Karpas-422 (cell line): ENCODE measurements at regions not wholly inside any gene's neighbourhood (a gene's known extent, or its start where the extent isn't known, plus 50 kb on each side); places are given as distances from the start of the nearest gene placed in this dataset.

Experiments
- DNase-seq: peaks from one replicate; pipeline ENCODE4 v3.0.0-alpha.2; 2015
- H2AFZ ChIP-seq: fragments of 200-600 bp; sonication (generic); 2 replicates; pipeline ENCODE4 v1.6.1; 2014; ENCODE audit warnings: antibody characterized with exemption, low read length, mixed read lengths
- H3K27ac ChIP-seq: fragments of 200-600 bp; sonication (generic); 2 replicates; pipeline ENCODE4 v1.5.1; 2014; ENCODE audit warnings: mild to moderate bottlenecking, low read length, moderate library complexity
- H3K27me3 ChIP-seq: fragments of 200-600 bp; sonication (generic); 2 replicates; pipeline ENCODE4 v1.6.1; 2014; ENCODE audit warnings: low read length, mixed read lengths
- H3K36me3 ChIP-seq: fragments of 200-600 bp; sonication (generic); 2 replicates; pipeline ENCODE4 v1.6.1; 2014; ENCODE audit warnings: low read length, mixed read lengths; ENCODE audit not compliant: insufficient read depth
- H3K4me1 ChIP-seq: fragments of 200-600 bp; sonication (generic); 2 replicates; pipeline ENCODE4 v1.6.1; 2014; ENCODE audit warnings: mild to moderate bottlenecking, low read length, mixed read lengths
- H3K4me2 ChIP-seq: fragments of 200-600 bp; sonication (generic); 2 replicates; pipeline ENCODE4 v1.6.1; 2014; ENCODE audit warnings: low read length, low read depth, mild to moderate bottlenecking; ENCODE audit not compliant: poor library complexity, severe bottlenecking
- H3K4me3 ChIP-seq: fragments of 200-600 bp; sonication (generic); 2 replicates; pipeline ENCODE4 v1.5.1; 2014; ENCODE audit warnings: mild to moderate bottlenecking, antibody characterized with exemption, low read length, mixed read lengths
- H3K79me2 ChIP-seq: fragments of 200-600 bp; sonication (generic); 2 replicates; pipeline ENCODE4 v1.6.1; 2014; ENCODE audit warnings: mild to moderate bottlenecking, low read length, mixed read lengths
- H3K9ac ChIP-seq: fragments of 200-600 bp; sonication (generic); 2 replicates; pipeline ENCODE4 v1.6.0; 2014; ENCODE audit warnings: low read length
- H3K9me2 ChIP-seq: fragments of 200-600 bp; sonication (generic), shearing (Covaris generic); replicated peaks from 2 replicates; pipeline ENCODE4 v1.6.0; 2014; ENCODE audit warnings: mild to moderate bottlenecking, low read length, moderate library complexity; ENCODE audit not compliant: insufficient read depth
- H3K9me3 ChIP-seq: fragments of 300-700, 200-600 bp; sonication (generic); 2 replicates; pipeline ENCODE4 v1.6.1; 2014; ENCODE audit warnings: low read length, mixed read lengths
- H4K20me1 ChIP-seq: fragments of 200-600 bp; sonication (generic); 2 replicates; pipeline ENCODE4 v1.6.1; 2014; ENCODE audit warnings: mild to moderate bottlenecking, antibody characterized with exemption, low read length, low read depth; ENCODE audit not compliant: insufficient read depth

DNA sequence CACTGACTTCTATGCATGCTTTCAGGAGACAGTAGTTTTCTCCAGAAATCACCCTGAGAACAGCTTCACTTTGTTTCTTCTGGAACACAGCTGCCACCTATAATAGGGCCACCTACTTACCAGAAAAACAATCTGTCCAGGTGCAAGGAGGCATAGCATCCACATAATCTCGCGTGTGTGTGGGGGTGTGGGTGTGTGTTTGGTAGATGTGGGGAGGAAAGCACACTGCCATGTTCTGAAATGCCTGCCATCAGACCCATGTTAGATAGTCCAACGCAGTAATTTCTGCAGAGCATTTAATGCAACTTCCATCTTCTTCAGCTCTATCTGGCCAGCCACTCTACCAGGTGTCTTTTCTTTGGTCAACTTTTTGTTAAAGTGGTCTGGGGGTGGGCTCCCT is 102.9 kb downstream of the ACER2 start:
- no peaks in the 10 kb centered on the region for H4K20me1 ChIP-seq
- no peaks in the 10 kb centered on the region for H3K9me2 ChIP-seq
- no peaks in the 10 kb centered on the region for H3K36me3 ChIP-seq
- no peaks in the 10 kb centered on the region for H3K27me3 ChIP-seq
- no peak overlapping the region for H3K9ac ChIP-seq
- H3K27ac ChIP-seq, result no peak overlapping the region
- H3K4me1 ChIP-seq, result no peaks in the 10 kb centered on the region
- no peaks in the 10 kb centered on the region for H3K79me2 ChIP-seq
- H3K9me3 ChIP-seq, result no peaks in the 10 kb centered on the region
- no peak for DNase-seq
- H2AFZ ChIP-seq, result no peak overlapping the region
- H3K4me2 ChIP-seq, result no peak overlapping the region
- no peak overlapping the region for H3K4me3 ChIP-seq

DNA sequence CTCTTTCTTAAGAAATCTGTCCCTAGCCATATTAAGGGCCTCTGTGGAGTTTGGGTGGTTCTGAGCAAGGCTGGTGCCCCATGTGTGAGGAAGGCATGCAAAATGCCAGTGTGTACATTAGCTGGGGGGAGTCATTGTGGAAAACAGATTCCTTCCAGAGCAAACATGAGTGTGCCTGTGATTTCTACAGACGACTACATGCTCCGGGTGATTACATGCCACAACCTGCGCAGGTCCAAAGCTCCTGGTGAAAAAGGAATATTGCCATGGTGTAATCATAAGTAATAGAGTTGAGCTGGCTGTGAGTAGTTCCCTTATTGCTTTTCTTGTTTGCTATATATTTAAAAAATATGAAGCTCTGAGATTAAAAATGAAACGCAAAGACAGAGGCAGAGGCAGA is 102.1 kb downstream of the ACER2 start:
- no peak overlapping the region for H3K27ac ChIP-seq
- no peak overlapping the region for H3K4me2 ChIP-seq
- H3K27me3 ChIP-seq, result no peaks in the 10 kb centered on the region
- no peak overlapping the region for H2AFZ ChIP-seq
- no peaks in the 10 kb centered on the region for H4K20me1 ChIP-seq
- no peak overlapping the region for H3K4me3 ChIP-seq
- no peak overlapping the region for H3K9ac ChIP-seq
- no peaks in the 10 kb centered on the region for H3K36me3 ChIP-seq
- DNase-seq, result no peak
- H3K9me2 ChIP-seq, result no peaks in the 10 kb centered on the region
- H3K79me2 ChIP-seq, result no peaks in the 10 kb centered on the region
- H3K4me1 ChIP-seq, result no peaks in the 10 kb centered on the region
- H3K9me3 ChIP-seq, result no peaks in the 10 kb centered on the region
